Esophagus squamous epithelium (tissue), 4 donors: ENCODE measurements at regions not wholly inside any gene's neighbourhood (a gene's known extent, or its start where the extent isn't known, plus 50 kb on each side); places are given as distances from the start of the nearest gene placed in this dataset.

Experiments used
- CTCF ChIP-seq, 6 experiments: fragments of 450-650 bp in 4 of 6; fragments of 200-600 bp in 2 of 6; sonication (generic) in 2 of 6; IDR thresholded peaks; one replicate each; pipeline ENCODE4 v1.5.1; 2016 to 2019; ENCODE audit warnings: antibody characterized with exemption in 6 of 6, mild to moderate bottlenecking in 4 of 6, moderate library complexity in 4 of 6
- POLR2A ChIP-seq, 4 donors: fragments of 450-650 bp; IDR thresholded peaks; one replicate each; pipeline ENCODE4 v1.6.1; 2017; ENCODE audit warnings: antibody characterized with exemption in 4 of 4, mild to moderate bottlenecking in 4 of 4, moderate library complexity in 3 of 4

- TF ChIP-seq POLR2A (IDR thresholded peaks at IDR 0.05) (no peak), CTCF (IDR thresholded peaks at IDR 0.05) (no peak)
Observed at GRCh38 chr7:54680377-54681005, 78.5 kb downstream of the SEC61G start.
